ENCODE measurements at regions not wholly inside any gene's neighbourhood (a gene's known extent, or its start where the extent isn't known, plus 50 kb on each side); places are given as distances from the start of the nearest gene placed in this dataset.

- no peak for TF ChIP-seq POLR2H (tag; IDR thresholded peaks at IDR 0.05; ENCODE audit: low read depth)
- TF ChIP-seq ZNF133 (CRISPR knock-in tag; IDR thresholded peaks at IDR 0.05) = no peak
- no peak for TF ChIP-seq HSF4 (CRISPR knock-in tag; IDR thresholded peaks at IDR 0.05; ENCODE audit: borderline replicate concordance)
- no peak for TF ChIP-seq ZNF512 (tag; IDR thresholded peaks at IDR 0.05)
- TF ChIP-seq YY1 (IDR thresholded peaks at IDR 0.05; ENCODE audit: borderline replicate concordance in 1 of 3, control insufficient read depth in 1 of 3, extremely low read depth in 1 of 3, insufficient read depth in 3 of 3, insufficient read length in 1 of 3, insufficient replicate concordance in 2 of 3, low read depth in 1 of 3, low read length in 2 of 3) = peak in 1 of 3 experiments; percentile 26
- no peak for TF ChIP-seq RBM25 (IDR thresholded peaks at IDR 0.05; ENCODE audit: low read depth, low read length, severe bottlenecking)
- no peak for TF ChIP-seq BRF1 (IDR thresholded peaks at IDR 0.05; ENCODE audit: borderline replicate concordance, extremely low read depth, insufficient read length)
- TF ChIP-seq SMAD1 (IDR thresholded peaks at IDR 0.05; ENCODE audit: low read depth, low read length, partially characterized antibody) = no peak
- TF ChIP-seq RB1 (IDR thresholded peaks at IDR 0.05; ENCODE audit: low read depth) = 0 out of 2 replicates have a peak, but pooled peaks have one; percentile 21
- no peak for TF ChIP-seq POLR3A (IDR thresholded peaks at IDR 0.05; ENCODE audit: borderline replicate concordance, extremely low read depth, insufficient read depth, insufficient read length)
- TF ChIP-seq HMG20B (CRISPR knock-in tag; IDR thresholded peaks at IDR 0.05) = no peak
- TF ChIP-seq HBP1 (CRISPR knock-in tag; IDR thresholded peaks at IDR 0.05) = no peak
- TF ChIP-seq TCF7 (IDR thresholded peaks at IDR 0.05; ENCODE audit: borderline replicate concordance) = no peak
- no peak for TF ChIP-seq ZNF445 (CRISPR knock-in tag; IDR thresholded peaks at IDR 0.05; ENCODE audit: low read depth)
- no peak for TF ChIP-seq WHSC1 (IDR thresholded peaks at IDR 0.05; ENCODE audit: low read length)
- TF ChIP-seq TOE1 (IDR thresholded peaks at IDR 0.05; ENCODE audit: borderline replicate concordance) = no peak
- TF ChIP-seq TOE1 (CRISPR knock-in tag; IDR thresholded peaks at IDR 0.05; ENCODE audit: borderline replicate concordance, low read depth) = no peak
- TF ChIP-seq E2F3 (CRISPR knock-in tag; IDR thresholded peaks at IDR 0.05) = no peak
- no peak for TF ChIP-seq ARID1B (IDR thresholded peaks at IDR 0.05)
- TF ChIP-seq SRF (CRISPR knock-in tag; IDR thresholded peaks at IDR 0.05) = no peak
- TF ChIP-seq FOXK2 (conservative IDR thresholded peaks at IDR 0.05 in 1 of 2, IDR thresholded peaks at IDR 0.05 in 1 of 2; ENCODE audit: low read depth in 2 of 2) = no peak
- no peak for TF ChIP-seq ZNF175 (CRISPR knock-in tag; IDR thresholded peaks at IDR 0.05; ENCODE audit: low read depth)
- TF ChIP-seq HDAC6 (IDR thresholded peaks at IDR 0.05; ENCODE audit: low read depth, low read length) = no peak
Measured at GRCh38 chr20:20860078-20860806, 147.8 kb upstream of the RALGAPA2 start (continued).

Data from K562 (cell line).